ENCODE measurements at regions not wholly inside any gene's neighbourhood (a gene's known extent, or its start where the extent isn't known, plus 50 kb on each side); places are given as distances from the start of the nearest gene placed in this dataset.

- TF ChIP-seq ATF3 (IDR thresholded peaks at IDR 0.05) (no peak), EZH2 (IDR thresholded peaks at IDR 0.05) (no peak), CTCF (IDR thresholded peaks at IDR 0.05 in 2 of 3, conservative IDR thresholded peaks at IDR 0.05 in 1 of 3; ENCODE audit: borderline replicate concordance in 1 of 3, insufficient read depth in 1 of 3, low read depth in 2 of 3, low read length in 2 of 3) (no peak), POLR2A (IDR thresholded peaks at IDR 0.05; ENCODE audit: borderline replicate concordance, extremely low read depth, insufficient read depth, insufficient read length) (no peak), POLR2AphosphoS5 (IDR thresholded peaks at IDR 0.05; ENCODE audit: low read depth, low read length) (no peak), YY1 (IDR thresholded peaks at IDR 0.05; ENCODE audit: extremely low read depth, insufficient replicate concordance, low read depth, low read length) (no peak), EZH2phosphoT487 (IDR thresholded peaks at IDR 0.05; ENCODE audit: borderline replicate concordance) (no peak), SIN3A (IDR thresholded peaks at IDR 0.05; ENCODE audit: low read depth) (no peak), RAD21 (IDR thresholded peaks at IDR 0.05; ENCODE audit: low read depth) (no peak), SRF (IDR thresholded peaks at IDR 0.05; ENCODE audit: low read depth) (no peak)
These were observed 147.6 kb upstream of the PIEZO2 start for GRCh38 chr18:11296946-11297345.

Data from HCT116 (cell line).